Neural cell (in vitro differentiated cells): ENCODE measurements at regions not wholly inside any gene's neighbourhood (a gene's known extent, or its start where the extent isn't known, plus 50 kb on each side); places are given as distances from the start of the nearest gene placed in this dataset.

Experiments
- CTCF ChIP-seq: fragments of 450-650 bp; IDR thresholded peaks from 2 replicates; pipeline ENCODE4 v1.5.1; 2014; ENCODE audit warnings: antibody characterized with exemption, mild to moderate bottlenecking, moderate library complexity; ENCODE audit not compliant: poor library complexity, severe bottlenecking
- EP300 ChIP-seq: fragments of 450-650 bp; conservative IDR thresholded peaks from 2 replicates; pipeline ENCODE4 v1.6.1; 2014; ENCODE audit warnings: antibody characterized with exemption, mild to moderate bottlenecking, moderate library complexity; ENCODE audit not compliant: poor library complexity, severe bottlenecking
- EZH2 ChIP-seq: fragments of 200-600, 300-800 bp; shearing (Covaris generic), sonication (generic); IDR thresholded peaks from 2 replicates; pipeline ENCODE4 v1.6.1; 2014; ENCODE audit warnings: antibody characterized with exemption, low read length, borderline replicate concordance, mild to moderate bottlenecking; ENCODE audit not compliant: insufficient read depth, poor library complexity, severe bottlenecking
- MXI1 ChIP-seq: fragments of 450-650 bp; conservative IDR thresholded peaks from 2 replicates; pipeline ENCODE4 v1.6.1; 2014; ENCODE audit warnings: antibody characterized with exemption, mild to moderate bottlenecking; ENCODE audit not compliant: poor library complexity, severe bottlenecking
- POLR2AphosphoS5 ChIP-seq: IDR thresholded peaks from 2 replicates; pipeline ENCODE4 v1.6.1; 2012
- RAD21 ChIP-seq: fragments of 450-650 bp; conservative IDR thresholded peaks from 2 replicates; pipeline ENCODE4 v1.6.1; 2014; ENCODE audit warnings: antibody characterized with exemption, mild to moderate bottlenecking, moderate library complexity
- SMC3 ChIP-seq: fragments of 450-650 bp; conservative IDR thresholded peaks from 2 replicates; pipeline ENCODE4 v1.6.1; 2014; ENCODE audit warnings: antibody characterized with exemption, mild to moderate bottlenecking, moderate library complexity; ENCODE audit not compliant: poor library complexity
- TAF1 ChIP-seq: IDR thresholded peaks from 2 replicates; pipeline ENCODE4 v1.6.1; 2012; ENCODE audit warnings: low read depth

DNA sequence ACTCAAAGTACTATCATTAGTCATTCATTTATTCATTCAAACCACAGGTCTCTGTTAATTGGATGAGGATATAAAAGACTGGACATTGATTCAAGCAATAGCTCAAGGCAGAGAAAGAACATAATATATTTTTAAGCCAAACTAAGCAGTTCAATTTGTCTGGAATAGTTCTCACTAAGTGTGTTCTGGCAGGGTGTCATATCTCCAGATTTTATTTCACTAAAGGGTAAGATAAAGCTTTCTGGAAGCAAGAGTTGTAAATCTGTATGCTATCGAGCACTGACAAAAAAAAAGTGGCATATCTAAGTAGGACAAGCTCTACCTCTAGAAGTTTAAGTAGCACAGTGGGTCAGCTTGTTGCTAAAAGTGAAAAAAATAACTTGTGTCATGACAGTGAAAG is 375.6 kb downstream of the TUSC1 start:
- TF ChIP-seq CTCF, result no peak
- TF ChIP-seq TAF1, result no peak
- TF ChIP-seq EZH2, result no peak
- TF ChIP-seq POLR2AphosphoS5, result no peak
- TF ChIP-seq MXI1, result no peak
- TF ChIP-seq EP300, result no peak
- TF ChIP-seq RAD21, result no peak
- TF ChIP-seq SMC3, result no peak
